HG02885 (cell line): ENCODE measurements at regions not wholly inside any gene's neighbourhood (a gene's known extent, or its start where the extent isn't known, plus 50 kb on each side); places are given as distances from the start of the nearest gene placed in this dataset.
A peak's percentile ranks its signal among the peaks of the same experiment; 100 is the strongest.
"Not testable (repeated sequence)": the region's sequence is repeated elsewhere in the genome, so short reads cannot be mapped to it uniquely, and the experiment has no call there.

Source experiments
- ATAC-seq: cut with Tn5 transposase; IDR thresholded peaks from one replicate; pipeline ENCODE4 v1.9.1; 2021; ENCODE audit warnings: mild to moderate bottlenecking; ENCODE audit not compliant: unreplicated experiment, poor library complexity

GRCh38 chr6:81932448-81932847 lies 180.0 kb upstream of the TENT5A start:
- not testable (repeated sequence) for ATAC-seq

GRCh38 chr6:81929828-81930227 lies 177.3 kb upstream of the TENT5A start:
- no peak for ATAC-seq

- ATAC-seq: no peak
Measured at GRCh38 chr6:81925201-81925600, 172.7 kb upstream of the TENT5A start.

GRCh38 chr6:81909981-81910900 lies 157.8 kb upstream of the TENT5A start:
- no peak for ATAC-seq

- ATAC-seq: no peak
Measured at GRCh38 chr6:81909162-81909561, 156.7 kb upstream of the TENT5A start.

GRCh38 chr6:81906709-81907204 lies 154.3 kb upstream of the TENT5A start:
- ATAC-seq: peak; percentile 75

GRCh38 chr6:81906041-81906440 lies 153.6 kb upstream of the TENT5A start:
- no peak for ATAC-seq

- no peak for ATAC-seq
Measured at GRCh38 chr6:81901551-81901966, 149.1 kb upstream of the TENT5A start.

- ATAC-seq: peak; percentile 95
Measured at GRCh38 chr6:81900616-81901015, 148.1 kb upstream of the TENT5A start.

- no peak for ATAC-seq
Measured at GRCh38 chr6:81897793-81898192, 145.3 kb upstream of the TENT5A start.

- ATAC-seq: no peak
Measured at GRCh38 chr6:81896525-81897503, 144.3 kb upstream of the TENT5A start.

- ATAC-seq: no peak
Measured at GRCh38 chr6:81895511-81896185, 143.2 kb upstream of the TENT5A start.

GRCh38 chr6:81894788-81895271 lies 142.3 kb upstream of the TENT5A start:
- ATAC-seq: no peak

- no peak for ATAC-seq
Measured at GRCh38 chr6:81894306-81894705, 141.8 kb upstream of the TENT5A start.

GRCh38 chr6:81892891-81893290 lies 140.4 kb upstream of the TENT5A start:
- no peak for ATAC-seq

GRCh38 chr6:81891874-81892273 lies 139.4 kb upstream of the TENT5A start:
- ATAC-seq: no peak

- no peak for ATAC-seq
Measured at GRCh38 chr6:81890846-81891245, 138.4 kb upstream of the TENT5A start.

GRCh38 chr6:81889377-81890053 lies 137.0 kb upstream of the TENT5A start:
- ATAC-seq: no peak

- ATAC-seq: not testable (repeated sequence)
Measured at GRCh38 chr6:81886909-81887308, 134.4 kb upstream of the TENT5A start.
